HEK293 (cell line): ENCODE measurements at regions not wholly inside any gene's neighbourhood (a gene's known extent, or its start where the extent isn't known, plus 50 kb on each side); places are given as distances from the start of the nearest gene placed in this dataset.

Source experiments
- CTCF ChIA-PET: fragments of 350-600 bp; formaldehyde crosslinking; extraction: SDS; loops from one replicate; lab custom pipeline; 2021; ENCODE audit warnings: antibody characterized with exemption; lab: Yijun Ruan, JAX
- POLR2A ChIA-PET: fragments of 300-600 bp; formaldehyde crosslinking; extraction: SDS; loops from one replicate; lab custom pipeline; 2020; ENCODE audit warnings: antibody characterized with exemption, inconsistent platforms; lab: Yijun Ruan, JAX
- H3K27ac ChIP-seq: fragments of 200-500 bp; sonication (Bioruptor generic); 2 replicates; pipeline ENCODE4 v1.5.1; 2014; ENCODE audit warnings: low read depth, low read length, control low read depth, inconsistent platforms; ENCODE audit errors: extremely low read depth
- H3K36me3 ChIP-seq, 2 experiments: fragments of 200-500 bp in 1 of 2; sonication (Bioruptor generic) in 1 of 2; 1 replicate in 1 of 2; 2 replicates in 1 of 2; pipeline ENCODE4 v1.5.1; 2014 to 2017; ENCODE audit warnings: inconsistent platforms in 2 of 2, low read length in 2 of 2; ENCODE audit not compliant: control insufficient read depth in 2 of 2, insufficient read depth in 1 of 2
- H3K4me1 ChIP-seq: fragments of 200-500 bp; sonication (Bioruptor generic); 2 replicates; pipeline ENCODE4 v1.5.1; 2014; ENCODE audit warnings: mild to moderate bottlenecking, low read length, inconsistent platforms; ENCODE audit not compliant: control insufficient read depth, insufficient read depth
- H3K4me3 ChIP-seq: 2 replicates; pipeline ENCODE4 v1.5.1; 2011; ENCODE audit warnings: low read depth, mild to moderate bottlenecking, control low read depth, low read length, moderate library complexity
- H3K9me3 ChIP-seq: fragments of 200-500 bp; sonication (Bioruptor generic); 2 replicates; pipeline ENCODE4 v1.5.1; 2014; ENCODE audit warnings: low read depth, low read length, inconsistent platforms; ENCODE audit not compliant: control insufficient read depth, insufficient read depth
- GLI4 ChIP-seq: fragments of 450-650 bp; formaldehyde crosslinking; IDR thresholded peaks from 2 replicates; pipeline ENCODE4 v1.5.1; 2016; ENCODE audit warnings: missing biosample characterization, missing genetic modification characterization
- GLIS2 ChIP-seq: fragments of 450-650 bp; formaldehyde crosslinking; IDR thresholded peaks from 2 replicates; pipeline ENCODE4 v1.5.1; 2016; ENCODE audit warnings: missing biosample characterization, missing genetic modification characterization
- KLF1 ChIP-seq: fragments of 450-650 bp; formaldehyde crosslinking; IDR thresholded peaks from 2 replicates; pipeline ENCODE4 v1.5.1; 2016; ENCODE audit warnings: missing biosample characterization, missing genetic modification characterization
- SALL2 ChIP-seq: fragments of 450-650 bp; formaldehyde crosslinking; IDR thresholded peaks from 2 replicates; pipeline ENCODE4 v1.5.0; 2017; ENCODE audit warnings: missing biosample characterization, mild to moderate bottlenecking, missing genetic modification characterization, borderline replicate concordance
- SCRT2 ChIP-seq: fragments of 450-650 bp; formaldehyde crosslinking; IDR thresholded peaks from 2 replicates; pipeline ENCODE4 v1.5.1; 2016; ENCODE audit warnings: missing biosample characterization, missing genetic modification characterization
- SP2 ChIP-seq: fragments of 450-650 bp; formaldehyde crosslinking; IDR thresholded peaks from 2 replicates; pipeline ENCODE4 v1.5.1; 2016; ENCODE audit warnings: missing biosample characterization, missing genetic modification characterization
- YY2 ChIP-seq: fragments of 450-650 bp; formaldehyde crosslinking; IDR thresholded peaks from 2 replicates; pipeline ENCODE4 v1.5.1; 2016; ENCODE audit warnings: missing biosample characterization, missing genetic modification characterization
- ZFHX2 ChIP-seq: fragments of 450-650 bp; formaldehyde crosslinking; conservative IDR thresholded peaks from 2 replicates; pipeline ENCODE4 v1.5.1; 2016; ENCODE audit warnings: missing biosample characterization, missing genetic modification characterization
- ZNF121 ChIP-seq: fragments of 450-650 bp; formaldehyde crosslinking; IDR thresholded peaks from 2 replicates; pipeline ENCODE4 v1.5.1; 2016; ENCODE audit warnings: missing biosample characterization, missing genetic modification characterization
- ZNF2 ChIP-seq: fragments of 450-650 bp; formaldehyde crosslinking; IDR thresholded peaks from 2 replicates; pipeline ENCODE4 v1.5.1; 2016; ENCODE audit warnings: missing biosample characterization, missing genetic modification characterization
- ZNF221 ChIP-seq: fragments of 450-650 bp; formaldehyde crosslinking; IDR thresholded peaks from 2 replicates; pipeline ENCODE4 v1.5.1; 2017; ENCODE audit warnings: missing biosample characterization, missing genetic modification characterization, borderline replicate concordance
- ZNF37A ChIP-seq: fragments of 450-650 bp; IDR thresholded peaks from 2 replicates; pipeline ENCODE4 v1.5.1; 2018; ENCODE audit warnings: missing biosample characterization, missing genetic modification characterization
- ZNF391 ChIP-seq: fragments of 450-650 bp; formaldehyde crosslinking; IDR thresholded peaks from 2 replicates; pipeline ENCODE4 v1.5.1; 2016; ENCODE audit warnings: low read depth, missing biosample characterization, missing genetic modification characterization, borderline replicate concordance
- ZNF48 ChIP-seq: fragments of 450-650 bp; formaldehyde crosslinking; IDR thresholded peaks from 2 replicates; pipeline ENCODE4 v1.5.1; 2016; ENCODE audit warnings: missing biosample characterization, missing genetic modification characterization
- ZNF558 ChIP-seq: fragments of 450-650 bp; formaldehyde crosslinking; IDR thresholded peaks from 2 replicates; pipeline ENCODE4 v1.5.1; 2016; ENCODE audit warnings: missing biosample characterization, missing genetic modification characterization
- ZNF629 ChIP-seq: fragments of 450-650 bp; formaldehyde crosslinking; IDR thresholded peaks from 2 replicates; pipeline ENCODE4 v1.5.1; 2017; ENCODE audit warnings: missing biosample characterization, missing genetic modification characterization
- ZNF843 ChIP-seq: fragments of 450-650 bp; formaldehyde crosslinking; IDR thresholded peaks from 2 replicates; pipeline ENCODE4 v1.5.1; 2016; ENCODE audit warnings: missing biosample characterization, missing genetic modification characterization
- ZSCAN30 ChIP-seq: fragments of 450-650 bp; IDR thresholded peaks from 2 replicates; pipeline ENCODE4 v1.5.1; 2018; ENCODE audit warnings: missing biosample characterization, mild to moderate bottlenecking, missing genetic modification characterization, moderate library complexity
- TF ChIP-seq, protein P1 (sequence below): fragments of 450-650 bp; formaldehyde crosslinking; IDR thresholded peaks from 2 replicates; pipeline ENCODE4 v1.5.1; 2016; ENCODE audit warnings: missing biosample characterization, missing genetic modification characterization, borderline replicate concordance
- TF ChIP-seq, protein P2 (sequence below): fragments of 450-650 bp; formaldehyde crosslinking; IDR thresholded peaks from 2 replicates; pipeline ENCODE4 v1.5.1; 2017; ENCODE audit warnings: missing biosample characterization, missing genetic modification characterization
- TF ChIP-seq, protein P3 (sequence below): fragments of 450-650 bp; formaldehyde crosslinking; IDR thresholded peaks from 2 replicates; pipeline ENCODE4 v1.5.1; 2016; ENCODE audit warnings: missing biosample characterization, missing genetic modification characterization

DNA sequence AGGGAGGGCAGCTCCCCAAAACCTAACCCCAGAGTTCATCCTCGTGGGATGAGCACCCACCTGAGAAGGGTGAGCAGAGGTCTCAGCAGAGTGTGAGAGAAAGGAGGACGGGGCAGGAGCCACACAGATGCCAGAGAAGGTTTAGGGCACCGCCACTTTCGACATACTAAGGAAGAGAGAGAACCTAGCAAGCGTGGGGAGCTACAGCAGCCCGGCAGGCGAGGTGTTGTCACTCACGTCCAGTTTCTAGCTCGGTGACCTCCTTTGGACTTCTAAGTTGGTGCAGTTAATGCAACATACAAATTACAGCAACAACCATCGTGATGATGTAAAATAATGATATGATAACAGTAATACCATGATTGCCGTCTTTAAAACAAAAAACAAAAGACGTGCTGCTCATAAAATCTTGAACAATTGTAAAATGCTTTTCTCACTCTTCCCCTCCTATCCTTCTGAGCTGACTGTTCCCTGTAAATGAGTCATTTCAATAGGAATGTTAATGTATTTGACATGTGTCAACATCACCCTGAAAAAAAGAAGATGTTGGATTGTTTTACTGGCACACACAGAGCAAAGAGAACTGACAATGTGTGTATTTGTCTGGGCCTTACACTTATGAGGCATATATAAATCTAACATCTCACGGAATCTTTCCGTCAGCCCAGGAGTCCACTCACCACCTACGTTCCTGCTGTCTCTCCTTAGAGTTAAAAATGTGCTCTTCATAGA is 158.2 kb upstream of the MAF start:
- H3K4me3 ChIP-seq = no peak overlapping the region
- no peaks in the 10 kb centered on the region for H3K9me3 ChIP-seq
- ChIA-PET CTCF (interaction anchor here (0.7 kb wide), 1 partner anchor 12 kb away, joined by 4 read pairs; no protein-coding TSS in a partner anchor), POLR2A (no interaction called here)
- no peaks in the 10 kb centered on the region for H3K36me3 ChIP-seq
- no peaks in the 10 kb centered on the region for H3K4me1 ChIP-seq
- H3K27ac ChIP-seq = no peak overlapping the region
- TF ChIP-seq ZNF558 (no peak), SALL2 (tag by site-specific recombination) (no peak), ZNF48 (tag by site-specific recombination) (no peak)

DNA sequence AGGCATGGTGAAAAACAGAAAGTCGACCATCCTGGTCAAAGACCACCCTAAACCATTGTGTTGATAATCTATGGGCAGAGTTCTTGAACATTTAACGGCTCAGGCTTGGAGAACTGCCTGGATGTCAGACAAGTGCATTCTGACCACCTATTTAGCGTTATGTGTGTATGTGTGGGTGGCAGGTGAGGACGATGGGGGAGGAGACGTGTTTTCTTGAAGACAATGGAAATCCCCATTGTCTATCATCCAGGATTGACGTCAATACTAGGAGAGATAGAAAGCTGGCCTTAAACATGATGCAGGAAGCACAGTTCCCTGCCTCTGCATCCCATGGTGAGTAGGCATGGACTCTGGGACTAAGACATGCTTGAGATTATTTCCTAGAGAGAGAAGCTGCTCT is 157.4 kb upstream of the MAF start:
- POLR2A ChIA-PET = no interaction called here
- Histone ChIP-seq H3K27ac (no peak overlapping the region), H3K4me1 (no peaks in the 10 kb centered on the region), H3K9me3 (no peaks in the 10 kb centered on the region), H3K4me3 (no peak overlapping the region), H3K36me3 (no peaks in the 10 kb centered on the region)
- CTCF ChIA-PET = no interaction called here
- TF ChIP-seq ZNF558 (no peak), ZNF391 (tag by site-specific recombination) (no peak), ZSCAN30 (tag by site-specific recombination) (no peak), ZNF629 (no peak), KLF1 (tag by site-specific recombination) (no peak), ZNF121 (no peak), GLI4 (tag by site-specific recombination) (no peak)
- TF ChIP-seq, protein P1, sequence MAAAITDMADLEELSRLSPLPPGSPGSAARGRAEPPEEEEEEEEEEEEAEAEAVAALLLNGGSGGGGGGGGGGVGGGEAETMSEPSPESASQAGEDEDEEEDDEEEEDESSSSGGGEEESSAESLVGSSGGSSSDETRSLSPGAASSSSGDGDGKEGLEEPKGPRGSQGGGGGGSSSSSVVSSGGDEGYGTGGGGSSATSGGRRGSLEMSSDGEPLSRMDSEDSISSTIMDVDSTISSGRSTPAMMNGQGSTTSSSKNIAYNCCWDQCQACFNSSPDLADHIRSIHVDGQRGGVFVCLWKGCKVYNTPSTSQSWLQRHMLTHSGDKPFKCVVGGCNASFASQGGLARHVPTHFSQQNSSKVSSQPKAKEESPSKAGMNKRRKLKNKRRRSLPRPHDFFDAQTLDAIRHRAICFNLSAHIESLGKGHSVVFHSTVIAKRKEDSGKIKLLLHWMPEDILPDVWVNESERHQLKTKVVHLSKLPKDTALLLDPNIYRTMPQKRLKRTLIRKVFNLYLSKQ (tag by site-specific recombination) = no peak

DNA sequence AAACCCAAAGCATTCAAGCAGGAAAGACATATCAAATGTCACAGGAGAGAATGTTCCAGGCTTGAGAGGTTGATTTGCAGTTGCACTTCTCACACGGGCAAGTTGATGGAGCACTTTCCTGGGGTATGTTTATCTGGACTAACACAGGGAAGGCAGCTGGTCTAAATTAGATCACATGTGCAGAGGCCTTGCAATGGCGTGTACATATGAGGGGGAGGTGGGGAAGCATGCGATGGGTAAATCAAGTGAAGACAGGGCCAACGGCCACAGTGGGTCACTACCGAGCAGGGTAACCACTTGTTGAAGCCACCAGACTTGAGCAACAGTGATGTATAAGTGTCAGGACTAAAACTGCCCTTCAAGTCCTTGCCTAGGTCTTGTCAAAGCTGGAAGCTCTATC is 156.6 kb upstream of the MAF start:
- CTCF ChIA-PET = interaction anchor here (1.4 kb wide), 1 partner anchor 10 kb away, joined by 4 read pairs; no protein-coding TSS in a partner anchor

DNA sequence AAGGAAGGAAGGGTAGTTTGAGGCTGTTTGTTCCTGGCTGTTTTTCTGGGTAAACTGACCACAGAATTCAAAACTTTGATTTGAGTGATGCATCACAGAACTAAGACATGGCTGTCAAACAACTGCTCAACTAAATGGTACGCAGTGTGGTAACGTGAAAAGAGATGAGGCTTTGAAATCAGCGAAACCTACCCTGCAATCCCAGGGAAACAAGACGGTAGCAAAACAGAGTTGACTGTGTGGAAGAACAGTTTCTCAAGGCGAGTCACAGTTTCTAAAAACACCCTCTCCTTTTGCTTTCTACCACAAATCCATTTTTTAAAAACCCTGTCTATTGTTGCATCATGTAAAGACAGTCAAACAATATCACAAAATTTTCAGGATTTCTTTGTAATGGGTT is 156.0 kb upstream of the MAF start:
- Histone ChIP-seq H3K27ac (no peak overlapping the region), H3K4me3 (no peak overlapping the region), H3K4me1 (no peaks in the 10 kb centered on the region), H3K9me3 (no peaks in the 10 kb centered on the region), H3K36me3 (no peaks in the 10 kb centered on the region)
- ChIA-PET POLR2A (no interaction called here), CTCF (interaction anchor here (1.4 kb wide), 1 partner anchor 11 kb away, joined by 4 read pairs; no protein-coding TSS in a partner anchor)
- no peak for TF ChIP-seq ZNF221
- TF ChIP-seq GLIS2 (tag by site-specific recombination) = no peak
- TF ChIP-seq ZNF843 = no peak
- no peak for TF ChIP-seq ZFHX2 (tag by site-specific recombination)
- TF ChIP-seq YY2 = no peak
- TF ChIP-seq, protein P2, sequence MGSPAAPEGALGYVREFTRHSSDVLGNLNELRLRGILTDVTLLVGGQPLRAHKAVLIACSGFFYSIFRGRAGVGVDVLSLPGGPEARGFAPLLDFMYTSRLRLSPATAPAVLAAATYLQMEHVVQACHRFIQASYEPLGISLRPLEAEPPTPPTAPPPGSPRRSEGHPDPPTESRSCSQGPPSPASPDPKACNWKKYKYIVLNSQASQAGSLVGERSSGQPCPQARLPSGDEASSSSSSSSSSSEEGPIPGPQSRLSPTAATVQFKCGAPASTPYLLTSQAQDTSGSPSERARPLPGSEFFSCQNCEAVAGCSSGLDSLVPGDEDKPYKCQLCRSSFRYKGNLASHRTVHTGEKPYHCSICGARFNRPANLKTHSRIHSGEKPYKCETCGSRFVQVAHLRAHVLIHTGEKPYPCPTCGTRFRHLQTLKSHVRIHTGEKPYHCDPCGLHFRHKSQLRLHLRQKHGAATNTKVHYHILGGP (tag by site-specific recombination) = no peak
- no peak for TF ChIP-seq SP2 (tag by site-specific recombination)
- TF ChIP-seq ZNF2 (tag by site-specific recombination) = no peak

More for the DNA sequence above, 156.6 kb upstream of the MAF start:
- Histone ChIP-seq H3K27ac (no peak overlapping the region), H3K4me1 (no peaks in the 10 kb centered on the region), H3K4me3 (no peak overlapping the region), H3K36me3 (no peaks in the 10 kb centered on the region), H3K9me3 (no peaks in the 10 kb centered on the region)
- POLR2A ChIA-PET = no interaction called here
- TF ChIP-seq SCRT2 (tag by site-specific recombination) (peak; percentile 62), ZNF37A (tag by site-specific recombination) (no peak)
- TF ChIP-seq, protein P3, sequence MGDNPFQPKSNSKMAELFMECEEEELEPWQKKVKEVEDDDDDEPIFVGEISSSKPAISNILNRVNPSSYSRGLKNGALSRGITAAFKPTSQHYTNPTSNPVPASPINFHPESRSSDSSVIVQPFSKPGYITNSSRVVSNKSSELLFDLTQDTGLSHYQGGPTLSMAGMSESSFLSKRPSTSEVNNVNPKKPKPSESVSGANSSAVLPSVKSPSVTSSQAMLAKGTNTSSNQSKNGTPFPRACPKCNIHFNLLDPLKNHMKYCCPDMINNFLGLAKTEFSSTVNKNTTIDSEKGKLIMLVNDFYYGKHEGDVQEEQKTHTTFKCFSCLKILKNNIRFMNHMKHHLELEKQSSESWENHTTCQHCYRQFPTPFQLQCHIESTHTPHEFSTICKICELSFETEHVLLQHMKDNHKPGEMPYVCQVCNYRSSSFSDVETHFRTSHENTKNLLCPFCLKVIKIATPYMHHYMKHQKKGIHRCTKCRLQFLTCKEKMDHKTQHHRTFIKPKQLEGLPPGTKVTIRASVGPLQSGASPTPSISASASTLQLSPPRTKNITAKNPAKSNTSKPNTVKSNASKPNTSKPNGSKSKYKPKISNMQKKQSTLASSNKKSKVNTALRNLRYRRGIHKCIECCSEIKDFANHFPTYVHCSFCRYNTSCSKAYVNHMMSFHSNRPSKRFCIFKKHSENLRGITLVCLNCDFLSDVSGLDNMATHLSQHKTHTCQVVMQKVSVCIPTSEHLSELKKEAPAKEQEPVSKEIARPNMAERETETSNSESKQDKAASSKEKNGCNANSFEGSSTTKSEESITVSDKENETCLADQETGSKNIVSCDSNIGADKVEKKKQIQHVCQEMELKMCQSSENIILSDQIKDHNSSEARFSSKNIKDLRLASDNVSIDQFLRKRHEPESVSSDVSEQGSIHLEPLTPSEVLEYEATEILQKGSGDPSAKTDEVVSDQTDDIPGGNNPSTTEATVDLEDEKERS (tag by site-specific recombination) = no peak
